NCI-H2227 (cell line): ENCODE measurements at regions not wholly inside any gene's neighbourhood (a gene's known extent, or its start where the extent isn't known, plus 50 kb on each side); places are given as distances from the start of the nearest gene placed in this dataset.

Experiments
- DNase-seq: peaks from one replicate; lab custom pipeline; 2025; ENCODE audit not compliant: unreplicated experiment; lab: John Stamatoyannopoulos, UW

DNA sequence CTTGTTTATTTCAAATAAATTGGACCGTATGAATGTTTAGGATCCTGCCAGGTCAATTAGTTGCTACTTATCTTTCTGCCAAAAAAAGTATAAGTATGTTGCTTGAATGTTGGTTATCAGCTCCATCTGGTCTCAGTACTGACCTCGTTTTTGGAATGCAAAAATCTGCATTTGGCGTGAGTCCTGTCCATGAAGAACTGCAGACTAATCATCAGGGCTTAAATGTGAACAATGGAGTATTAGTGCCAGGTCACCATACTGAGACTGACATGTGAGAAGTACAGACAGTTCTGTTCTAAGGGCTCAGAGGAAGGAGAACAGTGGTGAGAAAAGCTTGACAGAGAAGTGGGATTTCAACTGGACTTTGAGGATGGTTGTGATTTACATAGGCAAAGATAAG is 393.1 kb upstream of the SLC14A2 start:
- DNase-seq = no peak

DNA sequence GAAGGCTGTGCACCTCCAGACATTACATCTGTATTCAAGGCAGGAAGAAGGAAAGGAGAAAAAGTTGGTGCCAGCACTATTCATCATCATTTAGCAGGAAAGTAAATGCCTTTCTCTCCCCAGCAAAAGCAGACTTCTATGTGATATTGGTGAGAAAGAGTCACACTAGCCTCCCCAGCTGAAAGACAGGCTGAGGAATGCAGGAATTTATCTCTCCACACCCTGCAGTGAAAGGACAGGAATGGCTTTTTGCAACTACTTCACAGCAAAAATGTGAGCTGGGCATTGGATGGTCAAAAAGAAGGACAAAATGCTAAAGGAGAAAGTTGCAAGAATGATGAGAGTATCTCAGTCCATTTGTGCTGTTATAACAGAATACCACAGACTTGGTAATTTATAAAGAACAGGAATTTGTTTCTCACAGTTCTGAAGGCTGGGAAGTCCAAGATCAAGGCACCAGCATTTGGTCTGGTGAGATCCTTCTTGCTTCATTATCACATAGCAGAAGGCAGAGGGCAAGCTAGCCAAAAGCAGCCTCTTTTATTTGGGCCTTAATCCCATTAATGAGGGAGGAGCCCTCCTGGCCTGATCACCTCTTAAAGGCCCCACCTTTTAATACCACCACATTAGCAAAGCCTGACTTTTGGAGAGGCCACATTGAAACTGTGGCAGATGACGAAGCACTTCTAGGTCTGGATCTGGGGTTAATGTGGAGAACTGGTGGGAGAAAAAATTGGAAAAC is 388.1 kb upstream of the SLC14A2 start:
- no peak for DNase-seq

DNA sequence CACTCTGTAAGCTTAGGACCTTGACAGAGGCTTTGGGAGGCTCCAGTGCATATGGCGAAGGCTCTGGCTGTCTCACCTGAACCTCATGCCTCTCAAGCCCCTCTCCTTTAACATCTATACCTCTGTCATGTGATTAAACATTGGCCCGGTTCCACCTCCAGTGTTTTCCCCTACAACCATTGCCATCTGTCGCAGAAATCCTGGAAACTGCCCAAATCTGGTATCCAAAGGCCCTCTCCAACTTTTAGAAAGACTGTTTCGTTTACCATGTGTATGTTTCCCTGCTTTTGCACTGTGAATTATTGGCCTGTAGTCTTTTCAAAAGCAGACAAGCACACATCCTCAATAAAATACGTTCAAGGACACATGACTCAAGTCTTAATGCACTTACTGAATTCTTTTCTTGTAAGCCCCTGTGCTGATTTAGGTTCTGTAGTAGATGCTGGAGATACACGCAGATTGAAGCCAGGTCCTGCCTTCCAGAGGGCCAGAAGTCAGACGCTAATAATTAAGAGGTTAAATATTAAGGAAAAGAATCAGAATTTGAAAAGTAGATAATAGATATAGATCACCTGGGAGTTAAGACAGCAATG is 386.4 kb upstream of the SLC14A2 start:
- no peak for DNase-seq

DNA sequence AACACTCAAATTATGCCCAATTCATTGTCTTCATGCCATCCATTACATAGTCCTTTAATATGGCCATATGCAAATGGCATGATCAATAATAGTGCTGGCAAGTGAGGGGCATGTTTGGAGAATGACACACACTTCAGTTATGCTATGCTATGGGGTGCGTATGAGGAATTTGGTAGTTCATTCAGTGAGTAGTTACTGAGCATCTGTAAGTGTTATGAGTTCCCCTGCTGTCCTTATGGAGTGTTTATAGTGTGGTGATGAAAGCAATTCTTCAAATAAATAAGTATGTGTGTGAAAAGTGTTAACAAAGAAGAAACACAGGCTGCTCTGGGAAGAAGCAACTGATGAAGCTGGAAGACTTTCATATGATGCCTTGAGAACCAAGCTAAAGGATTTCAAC is 383.7 kb upstream of the SLC14A2 start:
- DNase-seq = no peak

DNA sequence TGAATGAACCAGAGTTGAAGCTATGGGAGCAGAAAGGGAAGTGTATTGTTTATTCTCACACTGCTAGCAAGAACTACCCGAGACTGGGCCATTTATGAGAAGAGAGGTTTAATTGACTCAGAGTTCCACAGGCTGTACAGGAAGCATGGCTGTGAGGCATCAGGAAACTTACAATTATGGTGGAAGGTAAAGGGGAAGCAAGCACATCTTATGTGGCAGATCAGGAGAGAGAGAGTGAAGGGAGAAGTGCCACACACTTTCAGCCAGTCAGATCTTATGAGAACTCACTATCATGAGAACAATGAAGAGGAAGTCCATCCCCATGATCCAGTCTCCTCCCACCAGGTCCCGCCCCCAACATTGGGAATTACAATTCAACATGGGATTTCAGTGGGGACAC is 383.2 kb upstream of the SLC14A2 start:
- DNase-seq = no peak

DNA sequence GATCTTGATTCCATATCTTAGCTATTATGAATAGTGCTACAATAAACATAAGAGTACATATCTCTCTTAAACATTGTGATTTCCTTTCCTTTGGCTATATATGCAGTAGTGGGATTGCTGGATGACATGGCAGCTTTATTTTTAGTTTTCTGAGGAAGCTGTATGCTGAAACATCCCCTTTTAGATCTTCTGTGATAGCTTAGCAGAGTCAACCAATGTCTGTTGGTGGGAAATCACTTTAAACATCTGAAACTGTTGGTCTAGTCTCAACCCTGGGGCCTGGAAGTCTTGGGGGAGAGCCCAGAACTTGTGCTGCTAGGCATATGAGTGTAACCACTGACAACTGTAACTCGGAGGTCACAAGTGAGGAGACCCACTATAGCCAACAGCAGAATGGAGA is 378.6 kb upstream of the SLC14A2 start:
- DNase-seq = no peak

DNA sequence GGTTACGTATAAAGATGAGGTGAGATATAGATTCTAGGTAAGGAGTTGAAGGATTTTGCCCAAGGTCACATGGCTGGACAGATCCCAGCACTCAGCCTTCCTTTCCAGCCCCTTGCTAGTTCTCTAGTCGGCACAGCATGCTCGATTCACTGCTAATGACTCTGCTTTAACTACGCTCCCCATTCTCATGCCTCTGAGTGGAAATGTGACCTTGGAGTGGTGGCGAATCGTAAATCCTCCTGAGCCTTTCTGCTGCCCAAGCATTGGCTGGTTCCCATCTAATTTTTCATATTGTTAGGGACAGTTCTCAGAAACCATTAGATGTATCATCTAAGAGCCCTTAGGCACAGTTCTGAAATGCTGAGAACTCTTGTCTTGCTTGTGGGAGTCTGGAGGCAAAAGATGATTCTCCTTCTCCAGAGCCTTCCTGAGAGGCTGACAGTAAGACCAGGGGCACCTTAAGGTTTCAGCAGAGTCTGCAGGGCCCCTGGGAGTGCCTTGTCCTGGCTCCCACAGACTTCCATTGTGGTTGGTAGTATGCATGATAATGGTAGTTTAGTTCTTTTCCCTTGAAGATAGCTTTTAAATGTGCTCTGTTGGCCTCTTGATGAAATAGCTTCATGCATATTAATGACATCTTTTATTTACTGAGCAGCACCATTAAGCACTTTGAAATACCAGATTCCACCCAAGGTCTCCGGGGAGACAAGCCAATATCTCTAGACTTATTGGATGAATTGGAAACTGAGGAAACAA is 377.8 kb upstream of the SLC14A2 start:
- DNase-seq = no peak

DNA sequence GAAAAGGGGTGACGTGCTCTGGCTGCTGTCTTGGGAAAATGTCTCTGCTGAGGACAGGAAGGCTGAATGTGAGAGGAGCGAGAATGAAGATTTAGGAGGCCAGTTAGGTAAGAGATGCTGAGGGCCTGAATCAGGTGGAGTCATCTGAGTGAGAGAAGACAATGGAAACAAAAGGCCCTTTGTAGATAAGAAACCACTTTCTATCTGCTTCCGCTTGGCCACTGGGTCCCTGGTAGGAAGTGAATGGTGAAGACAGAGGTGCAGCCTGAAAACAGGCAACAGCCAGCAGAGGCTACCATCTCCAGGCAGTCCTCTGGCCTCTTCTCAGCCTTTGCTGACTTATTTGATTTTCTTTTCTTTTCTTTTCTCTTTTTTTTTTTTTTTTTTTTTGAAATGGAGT is 374.0 kb upstream of the SLC14A2 start:
- no peak for DNase-seq

DNA sequence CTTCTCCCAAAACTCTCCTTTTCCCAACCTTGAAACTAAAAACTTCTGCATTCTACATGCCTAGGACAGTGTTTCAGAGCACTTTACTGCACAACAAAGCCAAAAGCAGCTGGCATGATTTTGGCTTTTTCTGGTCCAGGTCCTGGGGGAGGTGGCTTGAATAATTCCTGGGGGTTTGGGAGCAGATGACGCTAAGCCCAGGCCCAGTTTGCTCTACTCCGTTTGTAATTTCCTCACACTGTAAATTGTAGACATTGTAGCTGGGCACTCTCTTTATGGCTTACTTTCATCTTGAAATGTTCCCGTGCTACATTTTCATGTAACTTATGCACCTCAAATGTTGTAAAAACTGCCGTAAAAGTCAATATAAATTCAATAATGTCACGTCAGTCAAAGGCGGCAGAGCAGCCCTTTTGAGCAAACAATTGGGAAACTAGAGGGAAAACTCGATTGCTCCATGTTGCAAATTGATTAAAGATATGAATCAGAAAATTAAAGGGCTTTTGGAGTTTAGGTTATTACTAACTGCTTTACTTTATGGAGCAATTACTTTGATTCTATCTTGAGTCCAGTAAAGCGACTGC is 373.2 kb upstream of the SLC14A2 start:
- DNase-seq = no peak

DNA sequence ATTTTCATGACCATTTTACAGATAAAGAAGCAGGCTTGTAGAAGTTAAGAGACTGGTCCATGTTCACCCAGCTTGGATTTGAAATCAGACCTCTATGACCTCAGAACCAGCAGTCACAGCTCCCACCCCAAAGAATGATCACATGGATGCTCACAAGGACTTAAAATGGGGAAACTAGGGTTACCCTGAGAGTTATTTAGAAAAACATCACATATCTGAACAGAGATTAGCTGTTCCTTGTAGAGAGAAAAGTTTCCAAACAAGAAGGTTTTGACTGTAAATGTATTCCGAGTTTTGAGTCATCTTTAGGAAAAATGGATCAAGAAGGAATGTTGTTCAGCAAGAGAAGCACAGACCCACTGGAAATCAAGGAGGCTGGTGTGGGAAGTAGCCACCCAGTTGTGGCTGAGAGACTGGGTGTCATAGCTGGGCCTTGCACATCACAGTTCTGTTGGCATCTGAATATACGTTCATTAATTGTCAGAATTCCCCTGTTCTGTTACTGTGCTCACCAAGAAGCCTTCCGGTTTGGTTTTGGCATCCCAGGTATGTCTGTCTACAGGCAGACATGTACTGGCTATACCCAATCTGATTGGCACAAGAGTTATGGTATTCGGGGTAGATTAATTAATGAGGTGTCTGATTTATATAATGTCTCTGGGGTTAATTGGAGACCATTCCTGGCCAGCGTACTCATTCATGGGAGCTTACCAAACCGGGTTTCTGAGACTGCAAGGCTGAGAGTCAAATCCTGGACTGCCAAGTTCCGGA is 371.8 kb upstream of the SLC14A2 start:
- DNase-seq = no peak

DNA sequence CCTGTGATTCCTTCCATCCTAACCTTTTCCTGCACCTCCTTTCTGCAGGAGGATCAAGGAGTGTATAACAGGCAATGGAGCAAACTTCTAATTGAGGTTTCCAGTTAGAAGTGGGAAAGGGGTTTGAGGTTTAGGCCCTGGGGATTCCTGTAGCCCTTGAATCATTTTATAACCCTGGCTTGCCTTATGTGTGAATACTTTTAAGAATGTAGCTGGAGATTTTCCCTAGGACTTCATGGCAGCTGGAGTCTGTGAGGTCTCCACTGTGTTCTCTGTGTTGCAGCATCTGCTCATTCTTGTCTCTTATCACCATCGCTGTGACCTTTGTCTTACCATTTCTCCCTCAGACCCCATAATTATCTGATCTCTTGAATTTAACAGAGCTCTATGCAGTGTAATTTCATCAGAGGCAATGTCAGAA is 370.2 kb upstream of the SLC14A2 start:
- peak; percentile 55 for DNase-seq

DNA sequence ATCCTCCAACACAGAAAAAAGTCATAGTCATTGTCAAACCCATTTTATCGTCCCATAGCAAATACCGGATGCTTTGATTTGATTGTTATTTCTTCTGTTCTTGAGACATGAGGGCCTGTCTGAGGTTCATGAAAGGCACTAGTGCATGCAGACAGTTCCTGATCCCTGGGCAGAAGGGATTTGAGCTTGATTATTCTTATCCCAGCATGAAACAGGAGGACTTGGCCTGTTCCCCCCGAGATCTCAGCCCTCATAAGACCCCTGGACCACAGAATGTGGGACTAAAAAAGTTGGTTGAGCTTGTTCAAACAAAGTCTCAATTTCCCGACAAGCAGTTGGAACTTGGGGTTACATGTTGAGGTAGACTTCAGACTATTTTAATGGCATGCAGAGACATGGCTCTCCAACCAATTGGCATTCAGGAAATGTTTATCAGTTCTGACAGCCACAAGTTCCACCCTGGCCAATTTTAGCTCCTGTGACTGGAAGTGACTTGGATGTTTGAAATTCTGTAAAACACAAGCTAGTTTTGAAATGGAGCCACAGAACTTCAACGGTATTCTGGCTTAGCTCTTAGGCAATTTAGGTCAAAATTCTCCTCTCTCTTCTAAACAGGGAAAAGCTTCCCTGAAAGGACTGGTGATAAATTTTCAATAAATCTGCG is 366.9 kb upstream of the SLC14A2 start:
- DNase-seq = no peak

DNA sequence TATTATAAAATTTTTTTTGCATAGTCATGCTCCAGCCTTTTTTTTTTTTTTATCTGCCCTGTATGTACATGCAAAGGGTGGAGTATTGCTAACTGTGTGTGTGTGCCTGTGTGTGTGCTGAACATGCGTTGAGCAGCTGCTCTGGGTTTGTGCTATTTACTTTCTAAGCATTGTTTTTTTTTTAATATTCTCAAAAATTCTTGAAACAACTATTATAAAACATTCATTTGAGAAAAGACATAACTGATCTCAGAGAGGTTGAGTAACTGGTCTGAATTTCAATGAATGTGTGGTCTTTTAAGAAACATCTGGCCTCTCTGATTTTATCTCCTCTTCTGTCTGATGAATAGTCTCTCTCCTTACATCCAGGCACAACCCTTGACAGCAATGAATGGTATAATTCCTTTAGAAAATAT is 366.0 kb upstream of the SLC14A2 start:
- DNase-seq = no peak

DNA sequence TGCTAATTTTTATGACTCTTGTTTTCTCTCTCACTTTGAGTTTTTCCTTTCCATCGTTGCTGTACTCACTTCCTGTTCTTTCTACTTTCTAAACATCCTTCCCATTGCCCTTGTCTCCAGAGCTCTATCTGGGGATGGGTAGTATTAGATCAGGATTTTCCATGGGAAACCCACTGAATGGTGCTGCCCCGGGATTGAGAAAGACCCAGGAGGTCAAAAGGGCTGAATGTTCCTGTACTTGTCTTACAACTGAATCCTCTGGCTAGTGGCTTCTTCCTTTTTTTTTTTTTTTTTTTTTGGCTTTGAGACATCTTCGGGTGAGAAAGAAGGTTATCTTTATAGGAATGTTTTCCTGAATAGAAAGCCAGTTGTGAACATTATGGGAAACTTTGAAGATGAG is 364.8 kb upstream of the SLC14A2 start:
- DNase-seq = no peak

DNA sequence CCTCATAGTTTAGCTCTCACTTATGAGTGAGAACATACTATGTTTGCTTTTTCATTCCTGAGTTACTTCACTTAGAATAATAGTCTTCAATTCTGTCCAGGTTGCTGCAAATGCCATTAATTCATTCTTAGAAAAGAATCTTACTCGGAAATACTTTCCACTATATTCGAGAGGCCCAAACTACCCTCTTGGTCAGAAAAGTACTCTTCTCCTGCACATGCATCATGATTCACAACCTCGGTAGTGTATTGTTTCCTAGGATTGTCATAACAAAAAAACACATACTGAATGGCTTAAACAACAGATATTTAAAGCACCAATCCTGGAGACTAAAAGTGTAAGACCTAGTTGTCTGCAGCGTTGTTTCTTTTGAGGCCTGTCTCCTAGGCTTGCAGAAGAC is 364.0 kb upstream of the SLC14A2 start:
- no peak for DNase-seq

DNA sequence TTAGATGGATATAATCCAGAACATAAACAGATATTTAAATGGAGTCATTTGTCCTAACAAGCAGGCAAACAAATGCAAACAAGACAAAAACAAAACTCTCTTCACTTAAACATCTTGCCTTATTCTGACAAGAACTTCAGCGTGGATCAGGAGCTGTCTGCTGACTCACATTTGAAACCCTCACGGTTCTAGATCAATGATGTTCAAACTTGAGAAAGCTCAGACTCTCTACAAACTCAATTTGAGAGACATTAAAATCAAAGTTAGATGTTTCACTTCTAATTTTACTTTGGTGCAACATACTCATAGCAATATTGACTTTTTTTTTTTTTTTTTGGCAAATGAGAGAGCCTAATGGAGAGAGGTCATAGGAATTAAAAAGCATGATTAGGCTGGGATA is 362.8 kb upstream of the SLC14A2 start:
- DNase-seq = no peak

DNA sequence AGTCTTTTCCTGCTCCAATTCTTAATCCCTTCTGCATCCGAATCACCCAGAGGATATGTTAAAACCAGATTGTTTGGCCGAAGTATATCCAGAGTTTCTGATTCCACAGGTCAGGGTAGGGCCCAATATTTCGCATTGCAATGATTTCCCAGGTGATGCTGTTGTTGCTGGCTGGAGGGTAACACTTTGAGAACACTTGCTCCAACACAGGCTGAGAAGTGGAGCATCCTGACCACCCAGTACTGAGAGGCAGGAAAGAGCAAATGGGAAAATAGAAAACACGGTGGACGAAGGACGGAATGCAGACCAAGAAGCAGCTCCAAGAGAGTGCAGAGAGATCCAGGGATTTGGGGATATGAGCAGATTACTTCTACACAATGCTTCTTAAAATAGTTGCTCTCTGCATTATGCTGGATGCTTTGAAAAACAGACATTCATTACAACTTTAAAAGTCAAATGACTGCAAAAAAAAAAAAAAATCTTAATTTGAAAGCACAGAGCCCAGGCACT is 362.2 kb upstream of the SLC14A2 start:
- DNase-seq = no peak

DNA sequence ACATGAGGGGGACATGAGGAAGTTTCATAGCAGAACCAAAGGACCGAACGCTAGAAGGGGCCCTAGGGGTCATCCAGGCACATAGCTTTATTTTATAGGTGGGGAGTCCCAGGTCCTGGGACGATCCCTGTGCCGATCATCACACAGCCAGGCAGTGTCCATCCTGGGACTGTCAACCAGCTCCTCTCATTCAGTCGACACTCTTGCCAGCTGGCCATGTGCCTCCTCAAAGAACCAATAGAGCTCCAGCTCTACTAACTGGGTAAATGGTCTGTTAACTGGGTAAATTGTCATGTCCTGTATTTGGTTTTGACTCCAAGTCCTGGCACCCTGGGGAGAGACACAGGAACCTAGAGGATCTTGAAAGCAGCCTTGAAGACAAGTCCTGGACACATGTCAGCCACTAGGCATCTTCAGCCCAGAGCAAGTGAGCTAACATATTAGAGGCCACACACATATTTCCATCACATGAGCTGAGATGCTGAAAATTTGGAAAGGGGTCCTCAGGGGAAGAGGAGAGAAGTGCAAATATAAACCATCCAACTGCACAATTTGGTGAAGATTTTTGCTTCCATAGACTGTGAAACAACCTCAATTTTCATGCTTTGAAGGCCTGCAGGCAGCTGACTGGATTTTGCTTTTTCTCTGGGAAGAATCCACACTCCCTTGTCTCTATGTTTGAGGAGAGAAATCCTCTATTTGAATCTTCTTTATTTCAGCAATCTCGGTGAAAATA is 361.1 kb upstream of the SLC14A2 start:
- no peak for DNase-seq

DNA sequence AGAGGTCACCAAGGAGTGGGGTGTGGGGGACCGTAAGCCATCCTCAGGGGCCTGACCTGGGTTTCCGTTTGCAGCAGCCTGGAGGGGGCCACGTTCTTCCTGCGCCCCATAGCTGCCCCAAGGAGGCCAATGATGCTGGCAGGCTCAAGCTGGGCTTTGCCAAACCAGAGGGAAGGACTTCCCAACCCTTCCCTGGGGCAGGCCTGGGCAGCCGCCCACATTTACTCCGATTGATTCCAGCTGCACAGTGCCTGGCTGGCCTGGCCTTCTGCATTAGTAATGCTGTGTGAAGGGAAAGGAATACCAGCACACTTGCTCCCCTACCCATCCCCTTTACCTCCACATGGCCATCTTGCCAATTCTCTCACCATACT is 360.6 kb upstream of the SLC14A2 start:
- DNase-seq = no peak
